SK-N-SH treated with all-trans-retinoic acid at 6 μM for 48 hours (cell line): ENCODE measurements at regions not wholly inside any gene's neighbourhood (a gene's known extent, or its start where the extent isn't known, plus 50 kb on each side); places are given as distances from the start of the nearest gene placed in this dataset.

ENCODE experiments used
- ATAC-seq: fragments of 200-7000 bp; cut with Tn5 transposase; 3 replicates; pipeline ENCODE4 v1.9.1; 2020; ENCODE audit warnings: mild to moderate bottlenecking, moderate library complexity
- ARNTL ChIP-seq: fragments of 450-650 bp; formaldehyde crosslinking; IDR thresholded peaks from 2 replicates; pipeline ENCODE4 v1.5.0; 2020; ENCODE audit warnings: low read depth, mild to moderate bottlenecking, moderate library complexity, borderline replicate concordance
- BACH2 ChIP-seq: fragments of 250-450 bp; sonication (Bioruptor Pico); IDR thresholded peaks from 2 replicates; pipeline ENCODE4 v1.9.0; 2021; ENCODE audit warnings: mild to moderate bottlenecking, borderline replicate concordance
- CREB5 ChIP-seq: fragments of 250-450 bp; sonication (Bioruptor Pico); IDR thresholded peaks from 2 replicates; pipeline ENCODE4 v1.5.1; 2020; ENCODE audit warnings: low read depth, mild to moderate bottlenecking, moderate library complexity
- CSDC2 ChIP-seq: fragments of 250-450 bp; sonication (Bioruptor Pico); IDR thresholded peaks from 2 replicates; pipeline ENCODE4 v1.5.0; 2020; ENCODE audit warnings: mild to moderate bottlenecking, moderate library complexity
- ESRRG ChIP-seq: fragments of 250-450 bp; sonication (Bioruptor Pico); IDR thresholded peaks from 2 replicates; pipeline ENCODE4 v1.6.1; 2021; ENCODE audit warnings: mild to moderate bottlenecking
- ISL1 ChIP-seq: fragments of 250-450 bp; sonication (Bioruptor Pico); IDR thresholded peaks from 2 replicates; pipeline ENCODE4 v2.1.2; 2022; ENCODE audit warnings: mild to moderate bottlenecking, moderate library complexity
- OSR1 ChIP-seq: fragments of 250-450 bp; sonication (Bioruptor Pico); IDR thresholded peaks from 2 replicates; pipeline ENCODE4 v1.8.0; 2022; ENCODE audit warnings: moderate library complexity, mild to moderate bottlenecking, inconsistent platforms
- PATZ1 ChIP-seq: fragments of 250-450 bp; sonication (Bioruptor Pico); IDR thresholded peaks from 2 replicates; pipeline ENCODE4 v1.8.0; 2020; ENCODE audit warnings: mild to moderate bottlenecking, moderate library complexity, borderline replicate concordance
- POU6F1 ChIP-seq: fragments of 250-450 bp; sonication (Bioruptor Pico); IDR thresholded peaks from 2 replicates; pipeline ENCODE4 v1.8.0; 2021; ENCODE audit warnings: low read depth, mild to moderate bottlenecking, moderate library complexity, borderline replicate concordance
- PPARA ChIP-seq: fragments of 250-450 bp; sonication (Bioruptor Pico); IDR thresholded peaks from 2 replicates; pipeline ENCODE4 v1.5.0; 2020; ENCODE audit warnings: mild to moderate bottlenecking, borderline replicate concordance
- RARB ChIP-seq: fragments of 250-450 bp; sonication (Bioruptor Pico); IDR thresholded peaks from 2 replicates; pipeline ENCODE4 v1.8.0; 2021; ENCODE audit warnings: mild to moderate bottlenecking, moderate library complexity
- SNAI2 ChIP-seq: fragments of 250-450 bp; sonication (Bioruptor Pico); IDR thresholded peaks from 2 replicates; pipeline ENCODE4 v1.5.0; 2020; ENCODE audit warnings: mild to moderate bottlenecking, moderate library complexity
- TCF4 ChIP-seq: fragments of 250-450 bp; sonication (Bioruptor Pico); IDR thresholded peaks from 2 replicates; pipeline ENCODE4 v1.8.0; 2021; ENCODE audit warnings: mild to moderate bottlenecking, moderate library complexity, borderline replicate concordance
- TOX ChIP-seq: fragments of 250-450 bp; sonication (Bioruptor Pico); IDR thresholded peaks from 2 replicates; pipeline ENCODE4 v1.8.0; 2021; ENCODE audit warnings: mild to moderate bottlenecking, moderate library complexity, borderline replicate concordance
- TSHZ2 ChIP-seq: fragments of 250-450 bp; sonication (Bioruptor Pico); IDR thresholded peaks from 2 replicates; pipeline ENCODE4 v1.5.0; 2020; ENCODE audit warnings: mild to moderate bottlenecking, moderate library complexity
- ZFP3 ChIP-seq: fragments of 250-450 bp; sonication (Bioruptor Pico); IDR thresholded peaks from 2 replicates; pipeline ENCODE4 v1.5.0; 2020; ENCODE audit warnings: mild to moderate bottlenecking, moderate library complexity
- ZFP30 ChIP-seq: fragments of 450-650 bp; formaldehyde crosslinking; IDR thresholded peaks from 2 replicates; pipeline ENCODE4 v1.5.0; 2022; ENCODE audit warnings: mild to moderate bottlenecking, moderate library complexity
- ZNF565 ChIP-seq: fragments of 450-650 bp; formaldehyde crosslinking; conservative IDR thresholded peaks from 2 replicates; pipeline ENCODE4 v1.5.0; 2020; ENCODE audit warnings: low read depth, mild to moderate bottlenecking, moderate library complexity
- ZNF70 ChIP-seq: fragments of 450-650 bp; formaldehyde crosslinking; IDR thresholded peaks from 2 replicates; pipeline ENCODE4 v1.5.0; 2020; ENCODE audit warnings: mild to moderate bottlenecking, moderate library complexity
- ZNF8 ChIP-seq: fragments of 450-650 bp; formaldehyde crosslinking; IDR thresholded peaks from 2 replicates; pipeline ENCODE4 v1.5.0; 2020; ENCODE audit warnings: mild to moderate bottlenecking, moderate library complexity
- TF ChIP-seq, protein P1 (sequence below): fragments of 250-450 bp; sonication (Bioruptor Pico); IDR thresholded peaks from 2 replicates; pipeline ENCODE4 v1.5.1; 2021; ENCODE audit warnings: mild to moderate bottlenecking, moderate library complexity

GRCh38 chr4:184320631-184321030 lies 103.0 kb upstream of the ENPP6 start:
- no peak for TF ChIP-seq TSHZ2 (CRISPR knock-in tag)
- no peak for TF ChIP-seq CSDC2 (CRISPR knock-in tag)
- TF ChIP-seq ESRRG (CRISPR knock-in tag): no peak
- TF ChIP-seq PPARA (CRISPR knock-in tag): no peak
- TF ChIP-seq, protein P1, sequence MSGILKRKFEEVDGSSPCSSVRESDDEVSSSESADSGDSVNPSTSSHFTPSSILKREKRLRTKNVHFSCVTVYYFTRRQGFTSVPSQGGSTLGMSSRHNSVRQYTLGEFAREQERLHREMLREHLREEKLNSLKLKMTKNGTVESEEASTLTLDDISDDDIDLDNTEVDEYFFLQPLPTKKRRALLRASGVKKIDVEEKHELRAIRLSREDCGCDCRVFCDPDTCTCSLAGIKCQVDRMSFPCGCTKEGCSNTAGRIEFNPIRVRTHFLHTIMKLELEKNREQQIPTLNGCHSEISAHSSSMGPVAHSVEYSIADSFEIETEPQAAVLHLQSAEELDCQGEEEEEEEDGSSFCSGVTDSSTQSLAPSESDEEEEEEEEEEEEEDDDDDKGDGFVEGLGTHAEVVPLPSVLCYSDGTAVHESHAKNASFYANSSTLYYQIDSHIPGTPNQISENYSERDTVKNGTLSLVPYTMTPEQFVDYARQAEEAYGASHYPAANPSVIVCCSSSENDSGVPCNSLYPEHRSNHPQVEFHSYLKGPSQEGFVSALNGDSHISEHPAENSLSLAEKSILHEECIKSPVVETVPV (CRISPR knock-in tag): no peak
- no peak for TF ChIP-seq BACH2 (CRISPR knock-in tag)
- TF ChIP-seq PATZ1: no peak
- no peak for TF ChIP-seq ZNF565
- TF ChIP-seq ISL1: no peak
- TF ChIP-seq OSR1 (CRISPR knock-in tag): no peak
- TF ChIP-seq RARB (CRISPR knock-in tag): no peak
- TF ChIP-seq TCF4 (CRISPR knock-in tag): no peak
- TF ChIP-seq TOX: no peak
- TF ChIP-seq SNAI2: no peak
- no peak for TF ChIP-seq ZNF70 (CRISPR knock-in tag)

DNA sequence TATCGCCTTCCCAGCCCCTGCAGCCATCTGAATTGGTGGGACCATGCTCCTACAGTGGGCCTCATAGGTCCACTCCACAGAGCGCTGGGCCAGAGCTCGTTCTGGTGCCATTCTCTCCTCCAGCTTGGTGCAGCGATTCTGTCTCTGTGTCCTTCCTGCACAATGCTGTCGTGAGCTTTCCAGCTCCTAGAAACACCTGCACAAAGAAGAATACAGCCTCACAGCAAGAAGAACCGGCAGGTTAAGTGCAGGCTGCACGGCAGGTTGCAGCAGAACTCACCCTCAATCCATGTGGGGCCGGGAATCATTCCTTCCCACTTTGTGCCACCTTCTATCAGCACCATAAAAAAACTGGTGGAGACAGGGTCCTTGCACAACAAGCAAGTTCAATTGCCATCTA lies 101.2 kb upstream of the ENPP6 start:
- ATAC-seq: no peak
- TF ChIP-seq RARB (CRISPR knock-in tag) (no peak), PPARA (CRISPR knock-in tag) (no peak), ISL1 (no peak), ZFP3 (no peak), CSDC2 (CRISPR knock-in tag) (no peak), ZNF8 (CRISPR knock-in tag) (no peak), ARNTL (CRISPR knock-in tag) (no peak), ZNF565 (no peak), CREB5 (no peak), POU6F1 (CRISPR knock-in tag) (no peak), BACH2 (CRISPR knock-in tag) (no peak), PATZ1 (no peak), SNAI2 (no peak), ZFP30 (no peak), TCF4 (CRISPR knock-in tag) (no peak)

More at GRCh38 chr4:184320631-184321030, 103.0 kb upstream of the ENPP6 start:
- ATAC-seq: no peak
